ENCODE measurements at regions not wholly inside any gene's neighbourhood (a gene's known extent, or its start where the extent isn't known, plus 50 kb on each side); places are given as distances from the start of the nearest gene placed in this dataset.

DNA sequence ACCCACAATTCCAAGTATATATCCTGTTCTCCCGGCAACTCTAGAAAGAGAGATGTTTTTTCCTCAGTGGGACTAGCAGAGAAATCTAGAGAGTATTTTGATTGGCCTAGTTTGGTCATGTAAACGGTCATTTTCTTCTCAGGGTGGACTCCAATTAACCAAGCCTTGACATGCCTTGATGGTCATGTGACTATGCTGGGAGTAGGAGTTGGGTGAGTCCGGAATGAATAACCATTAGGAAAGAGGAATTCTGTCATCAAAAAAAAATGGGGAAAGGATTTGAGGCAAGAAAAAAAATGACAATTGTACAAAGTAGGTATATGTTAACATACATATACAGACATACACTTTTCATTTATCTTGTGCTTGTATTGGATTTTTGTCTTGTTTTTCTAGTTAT, 248.2 kb upstream of the CDH20 start (continued):
- TF ChIP-seq, protein P1, sequence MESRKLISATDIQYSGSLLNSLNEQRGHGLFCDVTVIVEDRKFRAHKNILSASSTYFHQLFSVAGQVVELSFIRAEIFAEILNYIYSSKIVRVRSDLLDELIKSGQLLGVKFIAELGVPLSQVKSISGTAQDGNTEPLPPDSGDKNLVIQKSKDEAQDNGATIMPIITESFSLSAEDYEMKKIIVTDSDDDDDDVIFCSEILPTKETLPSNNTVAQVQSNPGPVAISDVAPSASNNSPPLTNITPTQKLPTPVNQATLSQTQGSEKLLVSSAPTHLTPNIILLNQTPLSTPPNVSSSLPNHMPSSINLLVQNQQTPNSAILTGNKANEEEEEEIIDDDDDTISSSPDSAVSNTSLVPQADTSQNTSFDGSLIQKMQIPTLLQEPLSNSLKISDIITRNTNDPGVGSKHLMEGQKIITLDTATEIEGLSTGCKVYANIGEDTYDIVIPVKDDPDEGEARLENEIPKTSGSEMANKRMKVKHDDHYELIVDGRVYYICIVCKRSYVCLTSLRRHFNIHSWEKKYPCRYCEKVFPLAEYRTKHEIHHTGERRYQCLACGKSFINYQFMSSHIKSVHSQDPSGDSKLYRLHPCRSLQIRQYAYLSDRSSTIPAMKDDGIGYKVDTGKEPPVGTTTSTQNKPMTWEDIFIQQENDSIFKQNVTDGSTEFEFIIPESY (IDR thresholded peaks at IDR 0.05): no peak
- TF ChIP-seq, protein P2, sequence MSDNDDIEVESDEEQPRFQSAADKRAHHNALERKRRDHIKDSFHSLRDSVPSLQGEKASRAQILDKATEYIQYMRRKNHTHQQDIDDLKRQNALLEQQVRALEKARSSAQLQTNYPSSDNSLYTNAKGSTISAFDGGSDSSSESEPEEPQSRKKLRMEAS (IDR thresholded peaks at IDR 0.05): no peak

DNA sequence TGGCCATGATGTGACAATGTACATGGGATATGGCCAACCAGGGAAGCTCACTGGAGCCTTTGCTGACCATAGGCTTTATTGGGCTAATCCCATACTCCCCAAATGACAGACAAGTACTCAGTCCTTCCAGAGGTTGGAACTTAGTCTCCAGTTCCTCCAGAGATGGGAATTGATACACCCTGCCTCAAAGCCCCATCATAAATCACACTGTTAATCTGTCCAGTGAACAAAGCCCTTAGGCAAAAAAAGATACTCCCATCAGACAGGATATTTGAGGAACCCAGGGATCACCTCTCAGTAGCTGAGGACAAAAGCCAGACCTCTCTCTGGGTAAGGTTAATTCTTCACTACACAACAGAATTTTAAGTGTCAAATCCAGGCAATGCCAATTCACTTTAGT, 247.5 kb upstream of the CDH20 start:
- TF ChIP-seq, protein P3, sequence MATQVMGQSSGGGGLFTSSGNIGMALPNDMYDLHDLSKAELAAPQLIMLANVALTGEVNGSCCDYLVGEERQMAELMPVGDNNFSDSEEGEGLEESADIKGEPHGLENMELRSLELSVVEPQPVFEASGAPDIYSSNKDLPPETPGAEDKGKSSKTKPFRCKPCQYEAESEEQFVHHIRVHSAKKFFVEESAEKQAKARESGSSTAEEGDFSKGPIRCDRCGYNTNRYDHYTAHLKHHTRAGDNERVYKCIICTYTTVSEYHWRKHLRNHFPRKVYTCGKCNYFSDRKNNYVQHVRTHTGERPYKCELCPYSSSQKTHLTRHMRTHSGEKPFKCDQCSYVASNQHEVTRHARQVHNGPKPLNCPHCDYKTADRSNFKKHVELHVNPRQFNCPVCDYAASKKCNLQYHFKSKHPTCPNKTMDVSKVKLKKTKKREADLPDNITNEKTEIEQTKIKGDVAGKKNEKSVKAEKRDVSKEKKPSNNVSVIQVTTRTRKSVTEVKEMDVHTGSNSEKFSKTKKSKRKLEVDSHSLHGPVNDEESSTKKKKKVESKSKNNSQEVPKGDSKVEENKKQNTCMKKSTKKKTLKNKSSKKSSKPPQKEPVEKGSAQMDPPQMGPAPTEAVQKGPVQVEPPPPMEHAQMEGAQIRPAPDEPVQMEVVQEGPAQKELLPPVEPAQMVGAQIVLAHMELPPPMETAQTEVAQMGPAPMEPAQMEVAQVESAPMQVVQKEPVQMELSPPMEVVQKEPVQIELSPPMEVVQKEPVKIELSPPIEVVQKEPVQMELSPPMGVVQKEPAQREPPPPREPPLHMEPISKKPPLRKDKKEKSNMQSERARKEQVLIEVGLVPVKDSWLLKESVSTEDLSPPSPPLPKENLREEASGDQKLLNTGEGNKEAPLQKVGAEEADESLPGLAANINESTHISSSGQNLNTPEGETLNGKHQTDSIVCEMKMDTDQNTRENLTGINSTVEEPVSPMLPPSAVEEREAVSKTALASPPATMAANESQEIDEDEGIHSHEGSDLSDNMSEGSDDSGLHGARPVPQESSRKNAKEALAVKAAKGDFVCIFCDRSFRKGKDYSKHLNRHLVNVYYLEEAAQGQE (IDR thresholded peaks at IDR 0.05): no peak
- TF ChIP-seq, protein P2 (IDR thresholded peaks at IDR 0.05): no peak
- TF ChIP-seq JUND (IDR thresholded peaks at IDR 0.05): no peak
- no peak for TF ChIP-seq EGR1 (IDR thresholded peaks at IDR 0.05; ENCODE audit: low read depth in 2 of 2)
- TF ChIP-seq TAF1 (conservative IDR thresholded peaks at IDR 0.05): no peak
- no peaks in the 10 kb centered on the region for H3K9me3 ChIP-seq (ENCODE audit: control insufficient read depth in 4 of 4, low read length in 3 of 4)
- no peaks in the 10 kb centered on the region for H3K27me3 ChIP-seq (ENCODE audit: control insufficient read depth in 4 of 4, insufficient read depth in 4 of 4, low read length in 3 of 4)
- no peak overlapping the region for H3K4me3 ChIP-seq (ENCODE audit: low read depth in 1 of 3, low read length in 3 of 3)
- DNase-seq (ENCODE audit: low spot score): no peak
- no peak overlapping the region for H3K27ac ChIP-seq (ENCODE audit: low read depth in 1 of 2, low read length in 2 of 2)
- no peak overlapping the region for H3K9ac ChIP-seq (ENCODE audit: low read depth in 1 of 2, low read length in 2 of 2)
- H3K4me1 ChIP-seq (ENCODE audit: control insufficient read depth in 4 of 4, insufficient read depth in 4 of 4, low read length in 3 of 4): no peaks in the 10 kb centered on the region
- H3K36me3 ChIP-seq (ENCODE audit: control insufficient read depth in 4 of 4, insufficient read depth in 3 of 4, low read depth in 1 of 4, low read length in 3 of 4): no peaks in the 10 kb centered on the region

DNA sequence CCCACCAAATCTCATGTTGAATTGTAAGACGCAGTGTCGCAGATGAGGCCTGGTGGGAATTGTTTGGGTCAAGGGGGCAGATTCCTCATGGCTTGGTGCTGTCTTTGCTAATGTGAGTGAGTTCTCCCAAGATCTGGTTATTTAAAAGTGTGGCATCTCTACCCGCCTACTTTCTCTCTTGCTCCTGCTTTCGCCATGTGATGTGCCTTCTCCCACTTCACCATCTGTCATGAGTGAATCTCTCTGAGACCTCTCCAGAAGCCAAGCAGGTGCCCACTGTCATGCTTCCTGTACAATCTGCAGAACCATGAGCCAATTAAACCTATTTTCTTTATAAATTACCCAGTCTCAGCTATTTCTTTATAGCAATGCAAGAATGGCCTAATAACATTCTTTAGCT, 246.6 kb upstream of the CDH20 start:
- Histone ChIP-seq H3K4me1 (ENCODE audit: control insufficient read depth in 4 of 4, insufficient read depth in 4 of 4, low read length in 3 of 4) (no peaks in the 10 kb centered on the region), H3K9me3 (ENCODE audit: control insufficient read depth in 4 of 4, low read length in 3 of 4) (no peaks in the 10 kb centered on the region), H3K27me3 (ENCODE audit: control insufficient read depth in 4 of 4, insufficient read depth in 4 of 4, low read length in 3 of 4) (no peaks in the 10 kb centered on the region), H3K27ac (ENCODE audit: low read depth in 1 of 2, low read length in 2 of 2) (no peak overlapping the region), H3K9ac (ENCODE audit: low read depth in 1 of 2, low read length in 2 of 2) (no peak overlapping the region), H3K4me3 (ENCODE audit: low read depth in 1 of 3, low read length in 3 of 3) (no peak overlapping the region), H3K36me3 (ENCODE audit: control insufficient read depth in 4 of 4, insufficient read depth in 3 of 4, low read depth in 1 of 4, low read length in 3 of 4) (no peaks in the 10 kb centered on the region)
- 95% methylated on average over 4 of the region's 4 CpGs for WGBS
- no peak for DNase-seq (ENCODE audit: low spot score)
- TF ChIP-seq SP1 (IDR thresholded peaks at IDR 0.05) (no peak), RXRA (IDR thresholded peaks at IDR 0.05) (no peak), YY1 (IDR thresholded peaks at IDR 0.05) (no peak), EGR1 (IDR thresholded peaks at IDR 0.05; ENCODE audit: low read depth in 2 of 2) (no peak), TAF1 (conservative IDR thresholded peaks at IDR 0.05) (no peak), GABPA (IDR thresholded peaks at IDR 0.05 in 1 of 2, conservative IDR thresholded peaks at IDR 0.05 in 1 of 2) (no peak), FOXA2 (IDR thresholded peaks at IDR 0.05) (no peak)
- TF ChIP-seq, protein P1 (IDR thresholded peaks at IDR 0.05): no peak
- TF ChIP-seq, protein P4, sequence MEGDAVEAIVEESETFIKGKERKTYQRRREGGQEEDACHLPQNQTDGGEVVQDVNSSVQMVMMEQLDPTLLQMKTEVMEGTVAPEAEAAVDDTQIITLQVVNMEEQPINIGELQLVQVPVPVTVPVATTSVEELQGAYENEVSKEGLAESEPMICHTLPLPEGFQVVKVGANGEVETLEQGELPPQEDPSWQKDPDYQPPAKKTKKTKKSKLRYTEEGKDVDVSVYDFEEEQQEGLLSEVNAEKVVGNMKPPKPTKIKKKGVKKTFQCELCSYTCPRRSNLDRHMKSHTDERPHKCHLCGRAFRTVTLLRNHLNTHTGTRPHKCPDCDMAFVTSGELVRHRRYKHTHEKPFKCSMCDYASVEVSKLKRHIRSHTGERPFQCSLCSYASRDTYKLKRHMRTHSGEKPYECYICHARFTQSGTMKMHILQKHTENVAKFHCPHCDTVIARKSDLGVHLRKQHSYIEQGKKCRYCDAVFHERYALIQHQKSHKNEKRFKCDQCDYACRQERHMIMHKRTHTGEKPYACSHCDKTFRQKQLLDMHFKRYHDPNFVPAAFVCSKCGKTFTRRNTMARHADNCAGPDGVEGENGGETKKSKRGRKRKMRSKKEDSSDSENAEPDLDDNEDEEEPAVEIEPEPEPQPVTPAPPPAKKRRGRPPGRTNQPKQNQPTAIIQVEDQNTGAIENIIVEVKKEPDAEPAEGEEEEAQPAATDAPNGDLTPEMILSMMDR (IDR thresholded peaks at IDR 0.05; ENCODE audit: low read depth, low read length, missing input control): no peak
- TF ChIP-seq, protein P2 (IDR thresholded peaks at IDR 0.05): no peak
- TF ChIP-seq, protein P3 (IDR thresholded peaks at IDR 0.05): no peak
